CD4-positive, alpha-beta T cell (primary cell): ENCODE measurements at regions not wholly inside any gene's neighbourhood (a gene's known extent, or its start where the extent isn't known, plus 50 kb on each side); places are given as distances from the start of the nearest gene placed in this dataset.

Experiments used
- ATAC-seq: fragments of 200-7000 bp; cut with Tn5 transposase; one replicate; pipeline ENCODE4 v1.10.0; 2022; ENCODE audit warnings: mild to moderate bottlenecking; ENCODE audit not compliant: poor library complexity
- CTCF ChIA-PET: fragments of 350-600 bp; sonication (Branson Sonifier 250); formaldehyde crosslinking; loops from one replicate; lab custom pipeline; 2021; ENCODE audit warnings: antibody characterized with exemption, inconsistent platforms; lab: Charles Lee
- POLR2A ChIA-PET: fragments of 350-600 bp; sonication (Branson Sonifier 250); formaldehyde crosslinking; loops from one replicate; lab custom pipeline; 2021; ENCODE audit warnings: antibody characterized with exemption, inconsistent platforms; lab: Charles Lee
- DNase-seq, 14 experiments: peaks; one replicate each; pipeline ENCODE4 v3.0.0-alpha.2; 2013 to 2020; ENCODE audit warnings: mixed read lengths in 2 of 14
- H3K27ac ChIP-seq, 2 donors: one replicate each; pipeline versions ENCODE4 v1.5.1 to v1.7.0; 2013; ENCODE audit warnings: low read length in 2 of 2, low read depth in 1 of 2, mild to moderate bottlenecking in 1 of 2
- H3K27me3 ChIP-seq, 2 experiments: 1 replicate in 1 of 2; 2 replicates in 1 of 2; pipeline versions ENCODE4 v1.6.1 to v1.7.0; 2013; ENCODE audit warnings: low read length in 2 of 2, control low read depth in 1 of 2, mild to moderate bottlenecking in 1 of 2, moderate library complexity in 1 of 2; ENCODE audit not compliant: insufficient read depth in 2 of 2, control insufficient read depth in 1 of 2
- H3K36me3 ChIP-seq: one replicate; pipeline ENCODE4 v1.6.1; 2013; ENCODE audit warnings: low read length, control low read depth; ENCODE audit not compliant: insufficient read depth
- H3K4me1 ChIP-seq: one replicate; pipeline ENCODE4 v1.6.1; 2013; ENCODE audit warnings: low read length, control low read depth; ENCODE audit not compliant: insufficient read depth
- H3K4me3 ChIP-seq: one replicate; pipeline ENCODE4 v1.5.1; 2013; ENCODE audit warnings: mild to moderate bottlenecking, low read length, moderate library complexity
- H3K9me3 ChIP-seq, 2 experiments: 1 replicate in 1 of 2; 2 replicates in 1 of 2; pipeline versions ENCODE4 v1.6.1 to v1.7.0; 2013; ENCODE audit warnings: low read length in 2 of 2, mild to moderate bottlenecking in 2 of 2, control low read depth in 1 of 2, moderate library complexity in 1 of 2; ENCODE audit not compliant: control insufficient read depth in 1 of 2, insufficient read depth in 1 of 2
- H3K27ac Mint-ChIP-seq: one replicate; pipeline ENCODE4 v1.8.0; 2020; ENCODE audit warnings: mixed read lengths
- H3K27me3 Mint-ChIP-seq: one replicate; pipeline ENCODE4 v1.8.0; 2021; ENCODE audit warnings: mixed read lengths
- H3K36me3 Mint-ChIP-seq: one replicate; pipeline ENCODE4 v1.8.0; 2021; ENCODE audit warnings: low read depth, mixed read lengths
- H3K4me1 Mint-ChIP-seq: one replicate; pipeline ENCODE4 v1.8.0; 2021; ENCODE audit warnings: low read depth, mixed read lengths
- H3K4me3 Mint-ChIP-seq: one replicate; pipeline ENCODE4 v1.8.0; 2020; ENCODE audit warnings: mild to moderate bottlenecking, mixed read lengths
- H3K9me3 Mint-ChIP-seq: one replicate; pipeline ENCODE4 v1.8.0; 2020; ENCODE audit warnings: mixed read lengths
- CTCF ChIP-seq: fragments of 200-600 bp; IDR thresholded peaks from one replicate; pipeline ENCODE4 v1.8.0; 2022; ENCODE audit warnings: antibody characterized with exemption, mild to moderate bottlenecking
- intact Hi-C, 2 experiments: fragments of 100-400 bp; cut with DNase I in 1 of 2; cut with micrococcal nuclease in 1 of 2; formaldehyde crosslinking; loops; one replicate each; pipeline versions ENCODE4 v1.15.1 to v1.9.0; 2023 to 2025; cut with DNase I, micrococcal nuclease

- CTCF ChIA-PET, result no interaction called here
- no peaks in the 10 kb centered on the region for H3K36me3 ChIP-seq
- POLR2A ChIA-PET, result no interaction called here
- H3K4me1 ChIP-seq, result no peaks in the 10 kb centered on the region
- Mint-ChIP-seq H3K27ac (no peak overlapping the region), H3K36me3 (no peaks in the 10 kb centered on the region), H3K27me3 (peaks cover 25% of the 10 kb centered on the region), H3K4me3 (no peak overlapping the region), H3K9me3 (no peaks in the 10 kb centered on the region), H3K4me1 (no peaks in the 10 kb centered on the region)
- no peak for ATAC-seq
- DNase-seq, result no peak
- no peak overlapping the region for H3K4me3 ChIP-seq
- TF ChIP-seq CTCF, result no peak
- intact Hi-C loops, result no loop called here
- H3K27ac ChIP-seq, result no peak overlapping the region
- H3K27me3 ChIP-seq, result peaks cover 0 to 4% of the 10 kb centered on the region in 2 experiments
- H3K9me3 ChIP-seq, result peaks cover 0 to 26% of the 10 kb centered on the region in 2 experiments
Observed at GRCh38 chr6:169890049-169890448, 138.6 kb downstream of the ERMARD start.

- ChIA-PET CTCF (no interaction called here), POLR2A (no interaction called here)
- no peak for TF ChIP-seq CTCF
- H3K4me3 ChIP-seq, result no peak overlapping the region
- Mint-ChIP-seq H3K4me1 (no peaks in the 10 kb centered on the region), H3K27ac (no peak overlapping the region), H3K36me3 (no peaks in the 10 kb centered on the region), H3K9me3 (no peaks in the 10 kb centered on the region), H3K4me3 (no peak overlapping the region), H3K27me3 (peaks cover 46% of the 10 kb centered on the region)
- H3K27me3 ChIP-seq, result peaks cover 4% of the 10 kb centered on the region in 2 experiments
- H3K36me3 ChIP-seq, result no peaks in the 10 kb centered on the region
- intact Hi-C loops, result no loop called here
- peaks cover 0 to 20% of the 10 kb centered on the region in 2 experiments for H3K9me3 ChIP-seq
- no peak overlapping the region for H3K27ac ChIP-seq
- no peaks in the 10 kb centered on the region for H3K4me1 ChIP-seq
- DNase-seq (no peak), ATAC-seq (no peak)
Observed at GRCh38 chr6:169887529-169888140, 136.2 kb downstream of the ERMARD start.

GRCh38 chr6:169886631-169887227 lies 135.3 kb downstream of the ERMARD start:
- Histone ChIP-seq H3K4me1 (no peaks in the 10 kb centered on the region), H3K4me3 (no peak overlapping the region), H3K9me3 (peaks cover 0 to 13% of the 10 kb centered on the region in 2 experiments), H3K27ac (no peak overlapping the region), H3K36me3 (no peaks in the 10 kb centered on the region), H3K27me3 (peaks cover 4% of the 10 kb centered on the region in 2 experiments)
- Mint-ChIP-seq H3K9me3 (no peaks in the 10 kb centered on the region), H3K4me1 (no peaks in the 10 kb centered on the region), H3K4me3 (no peak overlapping the region), H3K27ac (no peak overlapping the region), H3K36me3 (no peaks in the 10 kb centered on the region), H3K27me3 (peaks cover 53% of the 10 kb centered on the region)
- ChIA-PET POLR2A (no interaction called here), CTCF (no interaction called here)
- no peak for TF ChIP-seq CTCF
- no peak for ATAC-seq
- intact Hi-C loops, result no loop called here
- DNase-seq, result no peak
